ENCODE measurements at regions not wholly inside any gene's neighbourhood (a gene's known extent, or its start where the extent isn't known, plus 50 kb on each side); places are given as distances from the start of the nearest gene placed in this dataset.
A peak's percentile ranks its signal among the peaks of the same experiment; 100 is the strongest.
"Not testable (repeated sequence)": the region's sequence is repeated elsewhere in the genome, so short reads cannot be mapped to it uniquely, and the experiment has no call there.

- ATAC-seq (no peak), DNase-seq (no peak)
- WGBS, 4 donors, result 84 to 98% (median 89%) methylated on average over 1 of the region's 1 CpG
- no peaks in the 10 kb centered on the region for H3K36me3 ChIP-seq
- no peak overlapping the region for H3K27ac ChIP-seq
- intact Hi-C loops (cut with DNase I), result no loop called here
- H3K4me3 ChIP-seq, result no peak overlapping the region
- no peaks in the 10 kb centered on the region for H3K27me3 ChIP-seq
- peaks cover 0 to 8% (median 0%) of the 10 kb centered on the region in 12 donors for H3K9me3 ChIP-seq
- no peaks in the 10 kb centered on the region for H3K4me1 ChIP-seq
- TF ChIP-seq CTCF (IDR thresholded peaks at IDR 0.05), result no peak
- TF ChIP-seq POLR2A (IDR thresholded peaks at IDR 0.05), result no peak
These were observed 1349.8 kb downstream of the SUCLG1 start for GRCh38 chr2:83109284-83109683.

- no peak for ATAC-seq
These were observed 1352.2 kb downstream of the SUCLG1 start for GRCh38 chr2:83106853-83107252.

GRCh38 chr2:83104202-83104601 is 1354.9 kb downstream of the SUCLG1 start:
- no peak for ATAC-seq
- WGBS, 4 donors, result 79 to 89% (median 86%) methylated on average over 1 of the region's 1 CpG
- TF ChIP-seq POLR2A (IDR thresholded peaks at IDR 0.05) (no peak), CTCF (IDR thresholded peaks at IDR 0.05) (no peak)
- Histone ChIP-seq H3K9me3 (peaks cover 0 to 8% (median 0%) of the 10 kb centered on the region in 12 donors), H3K36me3 (no peaks in the 10 kb centered on the region), H3K4me1 (peaks cover 0 to 10% (median 0%) of the 10 kb centered on the region in 12 donors), H3K27ac (peak overlapping the region in 2 of 12 donors; percentile 24 to 40), H3K27me3 (no peaks in the 10 kb centered on the region), H3K4me3 (no peak overlapping the region)
- intact Hi-C loops (cut with DNase I), result no loop called here
- DNase-seq, result no peak

More at GRCh38 chr2:83106853-83107252, 1352.2 kb downstream of the SUCLG1 start:
- Histone ChIP-seq H3K9me3 (peaks cover 0 to 8% (median 0%) of the 10 kb centered on the region in 12 donors), H3K36me3 (no peaks in the 10 kb centered on the region), H3K4me1 (peaks cover 0 to 10% (median 0%) of the 10 kb centered on the region in 12 donors), H3K27me3 (no peaks in the 10 kb centered on the region), H3K4me3 (no peak overlapping the region), H3K27ac (no peak overlapping the region)
- no peak for DNase-seq
- intact Hi-C loops (cut with DNase I), result no loop called here
- TF ChIP-seq POLR2A (IDR thresholded peaks at IDR 0.05) (no peak), CTCF (IDR thresholded peaks at IDR 0.05) (no peak)

- Histone ChIP-seq H3K27me3 (no peaks in the 10 kb centered on the region), H3K9me3 (peaks cover 0 to 8% (median 0%) of the 10 kb centered on the region in 12 donors), H3K4me1 (peaks cover 0 to 10% (median 0%) of the 10 kb centered on the region in 12 donors), H3K36me3 (no peaks in the 10 kb centered on the region), H3K27ac (peak overlapping the region in 3 of 12 donors; percentile 6 to 40 (median 24)), H3K4me3 (no peak overlapping the region)
- TF ChIP-seq POLR2A (IDR thresholded peaks at IDR 0.05), result no peak
- TF ChIP-seq CTCF (IDR thresholded peaks at IDR 0.05), result no peak
- 2 to 10% (median 2%) methylated on average over 1 of the region's 1 CpG for WGBS, 4 donors
- ATAC-seq (peak; percentile 46 to 65 (median 52)), DNase-seq (no peak)
- intact Hi-C loops (cut with DNase I), result no loop called here
These were observed 1355.5 kb downstream of the SUCLG1 start for GRCh38 chr2:83103613-83104012.

GRCh38 chr2:83089051-83089450 is 1370.0 kb downstream of the SUCLG1 start:
- ATAC-seq; H3K27me3 ChIP-seq; H3K27ac ChIP-seq; H3K36me3 ChIP-seq; H3K4me1 ChIP-seq; H3K9me3 ChIP-seq; H3K4me3 ChIP-seq; intact Hi-C loops (cut with DNase I); DNase-seq: not testable (repeated sequence)
- 87 to 94% (median 93%) methylated on average over 15 of the region's 15 CpGs for WGBS, 4 donors

All from heart left ventricle (tissue), 16 donors.